Femur (tissue), 1 donor: ENCODE measurements at regions not wholly inside any gene's neighbourhood (a gene's known extent, or its start where the extent isn't known, plus 50 kb on each side); places are given as distances from the start of the nearest gene placed in this dataset.
"Not testable (repeated sequence)": the region's sequence is repeated elsewhere in the genome, so short reads cannot be mapped to it uniquely, and the experiment has no call there.

Experiments
- DNase-seq: peaks from one replicate; pipeline ENCODE4 v3.0.0-alpha.2; 2017

DNA sequence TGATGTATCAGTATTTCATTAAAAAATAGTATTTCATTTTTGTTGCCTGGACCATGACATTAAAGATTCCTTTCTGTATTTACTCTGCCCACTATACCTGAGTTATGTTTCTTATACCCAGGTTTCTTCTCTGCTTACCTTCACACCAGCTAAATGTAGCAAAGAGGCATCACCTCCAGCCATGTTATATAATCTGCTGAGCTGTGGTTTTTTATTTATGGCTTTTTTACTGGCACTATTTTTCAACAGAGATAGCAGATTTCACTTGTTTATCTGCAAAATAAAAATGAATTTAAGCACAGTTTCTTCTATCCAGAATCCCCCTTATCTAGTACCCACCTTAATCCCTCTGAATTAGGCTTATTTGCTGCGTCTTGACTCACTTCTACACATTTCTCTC is 979.0 kb upstream of the MAN1A1 start:
- DNase-seq = no peak

GRCh38 chr6:120320481-120321162 is 971.1 kb upstream of the MAN1A1 start:
- no peak for DNase-seq

GRCh38 chr6:120304223-120304622 is 954.7 kb upstream of the MAN1A1 start:
- no peak for DNase-seq

GRCh38 chr6:120303527-120303926 is 954.0 kb upstream of the MAN1A1 start:
- no peak for DNase-seq

GRCh38 chr6:120302041-120302440 is 952.5 kb upstream of the MAN1A1 start:
- DNase-seq = no peak

- no peak for DNase-seq
Observed at GRCh38 chr6:120290964-120291363, 941.4 kb upstream of the MAN1A1 start.

- no peak for DNase-seq
Observed at GRCh38 chr6:120282005-120282404, 932.4 kb upstream of the MAN1A1 start.

GRCh38 chr6:120279466-120280167 is 930.1 kb upstream of the MAN1A1 start:
- no peak for DNase-seq

DNA sequence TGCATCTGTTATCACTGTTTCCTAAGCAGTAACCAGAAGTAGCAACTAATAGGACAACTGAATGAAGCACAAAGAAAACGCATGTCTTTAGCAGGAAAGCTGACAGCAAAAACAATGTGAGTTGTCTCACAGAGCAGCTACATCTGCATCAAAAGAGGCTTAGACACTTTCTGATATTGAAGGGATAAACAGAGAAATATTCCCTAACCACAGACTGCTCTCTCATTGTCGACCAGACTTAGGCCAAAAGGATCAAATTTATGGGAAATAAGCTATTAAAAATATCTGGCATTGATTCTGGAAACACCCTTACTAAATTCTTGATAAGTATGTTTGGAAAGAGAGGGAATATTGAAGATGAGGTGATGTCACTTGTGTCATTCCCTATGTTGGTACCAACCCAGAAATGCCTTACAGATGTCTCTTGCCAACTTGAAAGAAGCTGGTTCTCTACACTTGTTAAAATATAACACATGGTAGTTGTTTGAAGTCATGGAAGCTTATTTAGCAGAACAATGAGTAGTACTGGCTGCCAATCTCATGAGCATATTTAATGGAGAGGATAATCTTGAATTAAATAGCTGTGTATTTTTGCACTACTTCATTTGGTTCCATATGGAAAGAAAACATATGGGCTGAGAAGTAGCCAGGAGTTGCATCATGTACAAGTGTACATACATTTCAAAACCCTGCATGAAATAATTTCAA is 929.3 kb upstream of the MAN1A1 start:
- DNase-seq = no peak

DNA sequence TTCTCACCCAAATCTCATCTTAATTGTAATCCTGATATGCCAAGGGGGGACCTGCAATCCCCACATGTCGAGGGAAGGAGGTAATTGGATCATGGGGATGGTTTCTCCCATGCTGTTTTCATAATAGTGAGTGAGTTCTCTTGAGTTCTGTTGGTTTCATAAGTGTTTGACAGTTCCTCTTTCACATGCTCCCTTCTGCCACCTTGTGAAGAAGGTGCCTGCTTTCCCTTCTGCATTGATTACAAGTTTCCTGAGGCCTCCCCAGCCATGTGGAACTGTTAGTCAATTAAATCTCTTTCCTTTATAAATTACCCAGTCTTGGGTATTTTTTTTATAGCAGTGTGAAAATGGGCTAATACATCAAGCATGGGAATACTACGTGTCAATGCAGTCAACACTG is 925.0 kb upstream of the MAN1A1 start:
- no peak for DNase-seq

DNA sequence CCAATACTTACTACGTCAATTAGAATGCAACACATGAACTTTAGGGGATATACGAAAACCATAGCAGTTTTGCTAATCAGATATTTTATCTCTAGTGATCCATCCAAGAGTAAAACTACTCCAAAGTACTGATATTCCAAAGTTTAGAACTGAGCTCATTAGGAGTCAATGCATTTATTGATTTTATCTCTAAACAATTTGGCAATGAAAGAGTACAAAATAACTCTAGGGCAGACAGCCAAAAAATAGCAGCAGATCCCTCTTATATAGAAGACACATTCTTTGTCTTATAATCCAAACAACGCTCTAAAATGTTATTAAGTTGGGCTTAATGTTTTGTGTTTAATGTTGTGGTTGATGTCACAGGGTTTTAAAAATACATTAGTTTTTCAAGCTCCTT is 923.9 kb upstream of the MAN1A1 start:
- no peak for DNase-seq

- DNase-seq = no peak
Observed at GRCh38 chr6:120272038-120272437, 922.5 kb upstream of the MAN1A1 start.

DNA sequence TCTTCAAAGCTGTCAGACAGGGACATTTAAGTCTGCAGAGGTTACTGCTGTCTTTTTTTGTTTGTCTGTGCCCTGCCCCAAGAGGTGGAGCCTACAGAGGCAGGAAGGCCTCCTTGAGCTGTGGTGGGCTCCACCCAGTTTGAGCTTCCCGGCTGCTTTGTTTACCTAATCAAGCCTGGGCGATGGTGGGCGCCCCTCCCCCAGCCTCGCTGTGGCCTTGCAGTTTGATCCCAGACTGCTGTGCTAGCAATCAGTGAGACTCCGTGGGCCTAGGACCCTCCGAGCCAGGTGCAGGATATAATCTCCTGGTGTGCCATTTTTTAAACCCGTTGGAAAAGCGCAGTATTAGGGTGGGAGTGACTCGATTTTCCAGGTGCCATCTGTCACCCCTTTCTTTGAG is 918.7 kb upstream of the MAN1A1 start:
- not testable (repeated sequence) for DNase-seq

GRCh38 chr6:120262354-120262753 is 912.8 kb upstream of the MAN1A1 start:
- DNase-seq = no peak

GRCh38 chr6:120260636-120261035 is 911.1 kb upstream of the MAN1A1 start:
- DNase-seq = no peak

- DNase-seq = no peak
Observed at GRCh38 chr6:120254651-120255050, 905.1 kb upstream of the MAN1A1 start.

DNA sequence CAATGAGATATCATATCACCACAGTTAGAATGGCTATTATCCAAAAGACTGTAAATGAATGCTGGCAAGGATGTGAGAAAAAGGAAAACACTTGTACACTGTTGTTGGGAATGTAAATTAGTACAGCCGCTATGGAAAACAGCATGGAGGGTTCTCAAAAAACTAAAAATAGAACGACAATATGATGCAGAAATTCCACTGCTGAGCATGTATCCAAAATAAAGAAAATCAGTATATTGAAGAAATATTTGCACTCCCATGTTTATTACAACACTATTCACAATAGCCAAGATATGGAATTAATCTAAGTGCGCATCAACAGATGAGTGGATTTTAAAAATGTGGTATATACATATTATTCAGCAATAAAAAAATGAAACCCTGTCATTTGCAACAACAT is 898.9 kb upstream of the MAN1A1 start:
- no peak for DNase-seq

GRCh38 chr6:120237221-120237620 is 887.7 kb upstream of the MAN1A1 start:
- DNase-seq = no peak

DNA sequence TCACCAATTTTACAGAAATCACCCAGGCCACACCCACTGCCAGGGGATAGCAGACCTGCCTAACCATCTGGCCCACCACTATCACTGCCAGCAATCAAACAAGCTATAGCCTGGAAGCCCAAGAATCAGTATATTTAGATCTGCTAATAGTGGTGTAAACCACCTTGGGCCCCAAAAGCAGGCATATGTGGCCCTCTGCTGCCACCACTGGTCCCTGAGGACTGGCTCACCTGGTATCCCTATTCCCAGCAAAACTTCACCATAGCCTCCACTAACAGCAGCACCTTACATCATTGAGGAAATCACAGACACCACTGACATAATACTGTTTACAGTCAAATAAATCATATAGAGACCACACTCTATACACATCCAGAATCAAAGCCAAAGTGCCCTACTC is 880.4 kb upstream of the MAN1A1 start:
- DNase-seq = no peak

DNA sequence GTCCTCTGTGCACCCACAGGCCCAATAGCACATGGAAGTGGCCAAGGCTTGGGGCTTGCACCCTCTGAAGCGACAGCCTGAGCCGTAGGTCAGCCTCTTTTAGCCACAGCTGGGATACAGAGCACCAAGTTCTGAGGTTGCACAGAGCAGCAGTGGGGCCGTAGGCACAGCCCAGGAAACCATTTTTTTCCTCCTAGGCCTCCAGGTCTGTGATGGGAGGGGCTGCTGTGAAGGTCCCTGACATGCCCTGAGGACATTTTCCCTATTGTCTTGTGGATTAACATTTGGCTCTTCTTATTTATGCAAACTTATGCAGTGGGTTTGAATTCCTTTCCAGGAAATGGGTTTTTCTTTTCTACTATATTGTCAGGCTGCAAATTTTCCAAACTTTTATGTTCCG is 878.7 kb upstream of the MAN1A1 start:
- DNase-seq = no peak

DNA sequence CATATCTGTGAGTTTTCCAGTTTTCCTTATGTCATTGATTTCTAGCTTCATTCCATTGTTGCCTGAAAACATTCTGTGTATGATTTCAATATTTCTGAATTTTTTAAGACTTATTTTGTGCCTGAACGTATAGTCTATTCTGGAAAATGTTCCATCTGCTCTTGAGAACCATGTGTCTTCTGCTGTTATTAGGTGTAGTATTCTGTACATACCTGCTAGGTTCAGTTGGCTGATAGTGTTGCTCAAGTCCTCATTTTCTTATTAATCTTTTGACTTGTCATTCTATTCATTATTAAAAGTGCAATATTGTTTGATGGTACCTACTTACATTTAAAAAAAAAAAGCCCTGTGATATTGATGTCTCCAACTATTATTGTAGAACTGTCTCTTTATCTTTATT is 869.8 kb upstream of the MAN1A1 start:
- no peak for DNase-seq

- DNase-seq = no peak
Observed at GRCh38 chr6:120214088-120214499, 864.5 kb upstream of the MAN1A1 start.

DNA sequence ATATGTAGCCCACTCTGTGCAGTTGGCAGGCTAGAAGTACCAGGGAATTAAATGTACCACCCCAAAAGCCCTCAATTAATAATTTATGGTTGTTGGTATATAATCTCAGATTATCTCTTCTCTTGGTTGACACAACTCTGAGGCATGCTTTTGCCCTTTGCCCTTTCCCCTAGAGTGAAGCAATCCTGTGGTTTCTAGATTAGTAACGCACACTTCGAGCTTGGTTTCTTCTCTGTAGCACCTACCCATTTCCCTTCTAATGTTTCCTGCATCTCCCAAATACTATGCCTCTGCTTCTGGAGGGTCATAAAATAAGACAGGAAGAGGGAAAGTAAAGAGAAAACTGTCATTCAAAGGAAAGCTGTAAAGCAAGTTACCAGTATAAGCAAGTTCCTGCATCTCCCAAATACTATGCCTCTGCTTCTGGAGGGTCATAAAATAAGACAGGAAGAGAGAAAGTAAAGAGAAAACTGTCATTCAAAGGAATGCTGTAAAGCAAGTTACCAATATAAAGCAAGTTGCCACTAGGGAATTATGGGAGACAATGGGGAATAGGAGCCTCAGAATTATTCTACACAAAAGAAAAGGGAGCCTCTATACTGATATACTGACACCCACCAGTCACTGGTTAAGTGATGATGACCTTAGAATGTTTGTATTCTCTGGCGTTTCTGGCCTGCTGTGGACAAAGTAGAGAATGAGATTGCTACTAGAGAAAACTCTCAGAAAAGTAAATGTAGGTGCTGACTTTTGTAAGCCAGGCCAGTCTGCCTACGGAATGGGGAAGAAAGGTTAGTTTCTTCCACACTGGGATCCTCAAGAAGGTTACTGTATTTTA is 862.6 kb upstream of the MAN1A1 start:
- no peak for DNase-seq
